OCI-LY7 (cell line): ENCODE measurements at regions not wholly inside any gene's neighbourhood (a gene's known extent, or its start where the extent isn't known, plus 50 kb on each side); places are given as distances from the start of the nearest gene placed in this dataset.

Experiments
- EZH2phosphoT487 ChIP-seq: fragments of 200-600 bp; sonication (generic); IDR thresholded peaks from 2 replicates; pipeline ENCODE4 v1.6.1; 2018; ENCODE audit warnings: low read depth, borderline replicate concordance, mild to moderate bottlenecking, mixed run types, antibody characterized with exemption, low read length, moderate library complexity, mixed read lengths
- TF ChIP-seq, protein P1 (sequence below): fragments of 200-600 bp; sonication (generic); conservative IDR thresholded peaks from 2 replicates; pipeline ENCODE4 v1.5.1; 2014; ENCODE audit warnings: mild to moderate bottlenecking, antibody characterized with exemption, low read length, moderate library complexity, mixed read lengths

- TF ChIP-seq, protein P1, sequence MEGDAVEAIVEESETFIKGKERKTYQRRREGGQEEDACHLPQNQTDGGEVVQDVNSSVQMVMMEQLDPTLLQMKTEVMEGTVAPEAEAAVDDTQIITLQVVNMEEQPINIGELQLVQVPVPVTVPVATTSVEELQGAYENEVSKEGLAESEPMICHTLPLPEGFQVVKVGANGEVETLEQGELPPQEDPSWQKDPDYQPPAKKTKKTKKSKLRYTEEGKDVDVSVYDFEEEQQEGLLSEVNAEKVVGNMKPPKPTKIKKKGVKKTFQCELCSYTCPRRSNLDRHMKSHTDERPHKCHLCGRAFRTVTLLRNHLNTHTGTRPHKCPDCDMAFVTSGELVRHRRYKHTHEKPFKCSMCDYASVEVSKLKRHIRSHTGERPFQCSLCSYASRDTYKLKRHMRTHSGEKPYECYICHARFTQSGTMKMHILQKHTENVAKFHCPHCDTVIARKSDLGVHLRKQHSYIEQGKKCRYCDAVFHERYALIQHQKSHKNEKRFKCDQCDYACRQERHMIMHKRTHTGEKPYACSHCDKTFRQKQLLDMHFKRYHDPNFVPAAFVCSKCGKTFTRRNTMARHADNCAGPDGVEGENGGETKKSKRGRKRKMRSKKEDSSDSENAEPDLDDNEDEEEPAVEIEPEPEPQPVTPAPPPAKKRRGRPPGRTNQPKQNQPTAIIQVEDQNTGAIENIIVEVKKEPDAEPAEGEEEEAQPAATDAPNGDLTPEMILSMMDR = no peak
- no peak for TF ChIP-seq EZH2phosphoT487
Observed at GRCh38 chrX:146351620-146352019, 458.0 kb upstream of the CXorf51B start.
